ENCODE measurements at regions not wholly inside any gene's neighbourhood (a gene's known extent, or its start where the extent isn't known, plus 50 kb on each side); places are given as distances from the start of the nearest gene placed in this dataset.

- DNase-seq (ENCODE audit: low read depth, low spot score): no peak
Measured at GRCh38 chr22:27557286-27558008, 244.1 kb downstream of the MN1 start.

DNA sequence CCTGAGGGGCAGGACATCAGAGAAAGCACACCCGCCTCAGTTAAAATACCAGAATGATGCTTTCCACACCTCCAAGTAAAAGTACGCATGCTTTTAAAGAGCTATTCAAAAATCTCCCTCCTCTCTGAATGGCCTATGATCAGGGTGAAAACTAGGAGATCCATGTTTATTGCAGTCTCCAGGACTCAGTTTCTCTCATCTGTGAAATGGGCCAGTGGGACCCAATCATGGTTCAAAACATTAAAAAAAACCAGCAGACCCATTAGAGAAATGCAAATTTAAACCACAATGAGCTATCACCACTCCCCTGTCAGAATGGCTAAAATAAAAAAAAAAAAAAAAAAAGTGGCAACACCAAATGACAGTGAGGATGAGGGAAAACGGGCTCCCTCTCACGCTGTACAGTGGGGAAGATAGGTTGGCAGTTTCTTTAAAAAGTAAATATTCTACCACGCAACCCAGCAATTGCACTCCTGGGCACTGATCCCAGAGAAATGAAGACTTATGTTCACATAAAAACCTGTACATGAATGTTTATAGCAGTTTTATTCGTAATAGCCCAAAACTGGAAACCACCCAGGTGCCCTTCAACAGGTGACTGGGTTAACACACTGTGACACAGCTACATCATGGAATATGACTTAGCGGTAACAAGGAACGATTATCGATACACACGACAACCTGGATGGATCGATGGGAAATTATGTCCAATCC lies 242.7 kb downstream of the MN1 start:
- no peak for DNase-seq (ENCODE audit: low read depth, low spot score)

DNA sequence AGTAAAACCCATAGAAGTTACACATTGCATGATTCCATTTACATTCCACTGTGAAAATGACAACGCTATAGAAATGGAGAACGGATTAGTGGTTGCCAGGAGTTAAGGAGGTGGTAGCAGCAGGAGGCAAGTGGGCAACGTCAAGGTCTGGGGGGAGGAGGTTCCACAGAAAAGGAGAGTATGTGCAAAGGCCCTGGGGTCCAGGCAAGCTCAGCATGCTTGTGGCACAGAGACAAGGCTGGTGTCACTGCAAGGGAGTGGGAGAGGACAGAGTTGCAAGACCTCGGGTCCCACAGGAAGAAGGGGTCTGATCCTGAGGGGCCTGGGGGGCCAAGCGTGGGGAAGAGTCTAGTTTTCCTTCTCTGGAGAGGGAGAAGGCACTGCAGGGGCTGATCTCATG lies 240.8 kb downstream of the MN1 start:
- no peak for DNase-seq (ENCODE audit: low read depth, low spot score)

DNA sequence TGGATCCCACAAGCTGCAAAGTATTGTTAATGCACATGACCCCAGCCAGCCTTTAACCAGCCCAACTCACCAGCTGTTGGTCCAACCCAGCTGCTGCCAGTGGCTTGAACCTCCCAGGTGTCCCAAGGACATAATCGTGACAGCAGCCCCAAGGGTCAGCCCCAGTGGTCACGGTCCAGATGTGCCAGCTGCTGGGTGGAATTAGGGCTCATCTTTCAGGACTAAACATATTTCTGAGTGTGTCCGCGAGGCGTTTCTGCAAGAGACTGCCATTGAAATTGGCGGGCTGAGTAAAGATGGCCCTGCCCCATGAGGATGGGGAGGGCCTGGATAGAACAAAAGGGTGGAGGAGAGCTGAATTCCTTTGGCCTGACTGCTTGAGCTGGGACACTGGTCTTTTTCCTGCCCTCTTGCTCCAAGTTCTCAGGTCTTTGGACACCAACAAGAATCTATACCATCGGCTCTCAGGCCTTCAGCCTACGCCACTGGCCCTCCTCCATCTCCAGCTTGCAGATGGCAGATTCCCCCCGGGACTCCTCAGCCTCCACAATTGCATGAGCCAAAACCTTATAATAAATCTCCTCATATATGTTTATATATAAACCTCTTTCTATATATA lies 240.2 kb downstream of the MN1 start:
- DNase-seq (ENCODE audit: low read depth, low spot score): no peak

DNA sequence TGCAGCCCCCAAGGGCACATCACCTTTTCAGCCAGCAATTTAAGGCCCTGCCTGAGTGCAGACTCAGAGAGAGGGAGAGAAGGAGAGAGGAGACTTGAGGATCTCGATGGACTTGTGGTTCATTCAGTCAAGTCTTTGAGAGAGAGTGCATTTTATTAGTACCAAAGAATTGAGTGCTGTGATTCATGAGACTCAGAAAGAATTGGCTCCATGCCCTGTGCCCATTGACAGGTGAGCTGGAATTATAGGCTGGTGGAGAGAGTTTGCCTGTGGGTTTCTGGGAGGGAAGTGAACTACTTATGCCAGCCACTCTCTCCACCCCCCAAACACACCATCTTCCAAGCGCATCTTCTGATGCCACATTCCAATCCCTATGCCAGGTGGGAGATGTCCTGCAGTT lies 236.8 kb downstream of the MN1 start:
- DNase-seq (ENCODE audit: low read depth, low spot score): no peak

DNA sequence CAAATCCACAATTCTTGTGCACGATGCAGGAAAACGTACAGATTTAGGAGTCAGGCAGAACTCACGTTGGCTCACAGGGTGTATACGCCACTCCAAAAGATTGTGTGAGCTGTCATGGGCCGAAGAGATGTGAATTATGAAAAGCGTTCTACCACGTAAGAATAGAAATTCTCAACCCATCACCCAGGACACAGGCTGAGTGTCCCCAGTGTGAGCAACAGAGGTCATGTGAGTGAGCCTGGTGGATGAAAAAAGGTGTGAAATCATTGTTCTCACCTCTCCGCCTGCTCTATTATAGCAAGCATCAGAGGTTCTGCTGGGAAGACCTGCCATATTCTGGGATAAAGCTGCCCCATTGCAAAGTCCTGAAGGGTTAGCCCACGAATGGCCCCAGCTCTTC lies 235.0 kb downstream of the MN1 start:
- DNase-seq (ENCODE audit: low read depth, low spot score): no peak

DNA sequence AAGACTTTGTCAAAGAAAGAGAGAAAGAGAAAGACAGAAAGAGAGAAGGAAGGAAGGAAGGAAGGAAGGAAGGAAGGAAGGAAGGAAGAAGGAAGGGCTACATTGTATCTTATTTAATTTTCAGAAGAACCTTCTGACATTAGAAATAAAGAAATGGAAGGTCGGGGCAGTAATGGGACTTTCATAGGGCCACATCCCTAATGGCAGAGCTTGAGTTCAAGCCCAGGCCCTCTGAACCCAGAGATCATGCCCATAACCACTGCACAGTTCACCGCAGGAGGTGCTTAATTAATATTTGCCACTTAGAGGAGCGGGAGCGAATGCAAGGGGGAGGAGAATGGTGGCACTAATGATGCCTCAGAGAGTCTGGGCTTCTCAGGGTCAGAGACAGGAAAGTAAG lies 233.3 kb downstream of the MN1 start:
- DNase-seq (ENCODE audit: low read depth, low spot score): no peak

DNA sequence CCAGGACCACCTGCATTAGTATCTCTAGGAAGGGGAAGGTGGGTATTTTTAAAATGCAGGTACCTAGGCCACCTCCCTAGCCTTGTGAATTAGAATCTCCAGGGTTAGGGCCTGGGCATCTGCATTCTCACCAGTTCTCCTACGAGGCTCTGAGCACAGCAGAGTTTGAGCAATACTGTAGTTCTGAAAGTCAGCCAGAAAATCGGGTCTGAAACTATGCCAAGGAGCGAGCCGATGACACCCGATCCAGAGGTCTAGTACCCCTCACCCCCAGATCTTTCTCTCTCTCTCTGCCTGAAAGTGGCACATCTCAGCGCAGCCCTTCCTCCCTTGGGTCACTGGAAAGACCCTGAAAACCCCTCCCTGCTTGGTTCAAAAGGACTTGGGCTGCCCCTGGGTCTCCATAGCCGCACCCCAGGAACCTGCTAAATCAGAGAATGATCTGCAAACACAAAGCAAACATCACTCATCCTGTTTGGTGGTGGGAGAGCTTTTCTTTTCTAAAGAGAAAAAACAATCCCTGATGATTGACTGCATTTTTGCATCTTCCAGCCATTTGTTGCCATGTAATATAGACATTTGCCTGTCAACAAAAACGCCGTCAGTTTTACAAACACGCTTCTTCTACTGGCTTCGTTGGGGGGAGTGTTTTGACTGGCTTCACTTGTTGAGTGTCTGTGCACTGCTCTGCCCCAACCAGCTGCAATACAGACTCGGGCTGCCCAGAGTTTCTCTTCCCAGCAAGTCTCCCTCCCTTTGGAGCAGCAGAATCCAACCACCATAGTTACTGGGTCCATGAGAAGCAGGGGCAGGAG lies 229.9 kb downstream of the MN1 start:
- DNase-seq (ENCODE audit: low read depth, low spot score): no peak

DNA sequence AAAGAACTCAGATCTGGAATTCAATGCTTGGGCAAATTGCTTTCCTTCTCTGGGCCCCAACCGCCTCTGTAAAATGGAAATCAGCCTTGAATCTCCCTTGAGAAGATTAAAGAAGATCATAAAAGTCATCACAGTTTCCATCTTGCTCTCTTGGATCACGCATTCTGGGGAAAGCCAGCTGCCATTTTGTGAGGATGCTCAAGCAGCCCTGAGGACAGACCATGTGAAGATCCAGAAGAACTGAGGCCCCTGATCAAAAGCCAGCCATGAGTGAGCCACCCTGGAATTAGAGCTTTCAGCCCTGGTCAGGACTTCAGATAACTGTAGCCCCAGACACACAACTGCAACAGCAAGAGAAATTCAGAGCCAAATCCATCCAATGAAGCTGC lies 229.3 kb downstream of the MN1 start:
- DNase-seq (ENCODE audit: low read depth, low spot score): no peak

DNA sequence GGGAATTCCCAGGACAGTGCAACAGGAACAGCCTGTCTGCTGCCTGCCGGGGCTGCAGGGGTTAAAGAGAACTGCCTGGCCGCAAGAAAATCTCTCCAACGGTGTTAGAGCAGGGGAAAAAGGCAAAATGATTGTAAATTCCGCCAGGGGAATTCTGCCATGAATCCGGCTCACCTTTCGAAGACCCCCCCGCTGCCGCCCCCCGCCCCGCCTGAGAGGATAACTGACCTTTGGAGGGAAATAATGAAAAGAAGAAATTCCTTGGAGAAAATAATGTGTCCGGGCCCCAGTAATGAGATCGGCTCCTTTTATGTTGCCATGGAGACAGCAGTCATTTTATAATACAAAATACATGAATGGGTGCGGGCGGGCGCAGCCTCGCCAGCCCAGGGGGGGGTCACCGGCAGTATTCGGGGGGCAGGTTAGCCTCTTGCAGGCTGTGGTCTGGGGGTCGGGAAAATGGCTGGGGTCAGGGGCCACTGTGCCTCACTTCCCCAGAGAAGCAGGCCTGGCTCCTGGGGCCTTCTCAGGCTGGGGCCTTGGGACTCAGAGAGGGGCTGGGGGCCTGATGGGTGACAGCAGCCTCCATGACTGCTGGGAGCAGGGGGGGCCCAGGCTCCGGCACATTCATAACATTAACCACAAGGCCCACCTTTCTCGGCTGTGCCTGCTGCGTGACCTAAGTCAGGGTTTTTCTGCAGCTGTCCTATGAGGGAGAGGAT lies 228.1 kb downstream of the MN1 start:
- DNase-seq (ENCODE audit: low read depth, low spot score): no peak

GRCh38 chr22:27574002-27574366 lies 227.6 kb downstream of the MN1 start:
- DNase-seq (ENCODE audit: low read depth, low spot score): no peak

DNA sequence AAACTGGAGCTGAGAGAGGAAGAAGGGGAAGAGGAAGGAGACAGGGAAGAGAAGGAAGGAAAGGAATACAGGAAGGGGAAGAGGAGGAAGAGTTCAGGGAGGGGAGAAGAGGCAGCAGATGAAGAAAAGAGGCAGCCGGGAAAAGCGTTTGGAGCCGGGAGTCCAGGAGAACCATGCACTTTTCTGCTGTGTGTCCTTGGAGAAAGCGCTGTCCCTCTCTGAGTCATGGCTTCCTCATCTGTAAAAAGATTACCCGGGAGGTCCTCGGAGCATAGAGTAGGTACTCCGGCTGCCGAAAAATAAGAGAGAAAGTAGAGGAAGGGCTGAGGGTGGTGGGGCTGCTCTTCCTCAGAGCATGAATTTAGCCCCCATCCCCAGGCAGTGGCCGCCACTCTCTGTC lies 226.9 kb downstream of the MN1 start:
- DNase-seq (ENCODE audit: low read depth, low spot score): no peak

DNA sequence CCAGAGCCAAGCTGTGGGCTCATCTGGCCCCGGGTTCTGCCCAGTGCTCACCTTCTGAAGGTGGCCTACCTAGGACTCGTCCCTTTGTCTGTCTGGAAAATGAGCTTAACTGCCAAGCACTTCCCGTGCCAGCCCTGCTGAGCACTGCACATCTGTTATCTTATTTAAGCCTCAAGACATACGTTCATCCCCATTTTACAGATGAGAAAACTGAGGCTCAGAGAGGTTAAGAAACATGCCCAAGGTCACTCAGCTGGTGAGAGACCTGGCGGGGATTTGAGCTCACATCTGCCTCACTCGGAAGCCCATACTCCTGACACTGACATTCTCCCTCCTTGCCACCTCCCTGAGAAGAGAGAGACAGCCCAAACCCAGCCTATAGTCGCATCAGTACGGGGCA lies 226.2 kb downstream of the MN1 start:
- DNase-seq (ENCODE audit: low read depth, low spot score): no peak

DNA sequence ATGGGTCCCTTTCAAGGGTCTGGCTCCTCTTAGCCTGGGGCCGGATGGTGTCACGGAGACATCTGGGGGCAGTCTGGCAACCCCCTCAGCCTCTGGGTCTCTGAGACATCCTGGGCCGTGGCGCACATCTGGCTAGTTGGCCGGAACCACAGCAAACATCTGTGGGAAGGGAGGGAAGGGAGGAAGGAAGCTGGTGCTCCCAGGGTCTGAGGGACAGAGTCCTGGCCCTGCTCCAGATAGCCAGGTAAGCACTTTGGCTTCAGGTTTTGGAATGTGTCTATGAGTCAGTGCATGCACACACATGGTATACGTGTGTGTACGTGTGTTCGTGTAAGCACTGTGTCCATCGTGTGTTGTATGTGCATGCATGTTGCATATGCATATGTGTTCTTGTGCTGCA lies 225.1 kb downstream of the MN1 start:
- DNase-seq (ENCODE audit: low read depth, low spot score): no peak

DNA sequence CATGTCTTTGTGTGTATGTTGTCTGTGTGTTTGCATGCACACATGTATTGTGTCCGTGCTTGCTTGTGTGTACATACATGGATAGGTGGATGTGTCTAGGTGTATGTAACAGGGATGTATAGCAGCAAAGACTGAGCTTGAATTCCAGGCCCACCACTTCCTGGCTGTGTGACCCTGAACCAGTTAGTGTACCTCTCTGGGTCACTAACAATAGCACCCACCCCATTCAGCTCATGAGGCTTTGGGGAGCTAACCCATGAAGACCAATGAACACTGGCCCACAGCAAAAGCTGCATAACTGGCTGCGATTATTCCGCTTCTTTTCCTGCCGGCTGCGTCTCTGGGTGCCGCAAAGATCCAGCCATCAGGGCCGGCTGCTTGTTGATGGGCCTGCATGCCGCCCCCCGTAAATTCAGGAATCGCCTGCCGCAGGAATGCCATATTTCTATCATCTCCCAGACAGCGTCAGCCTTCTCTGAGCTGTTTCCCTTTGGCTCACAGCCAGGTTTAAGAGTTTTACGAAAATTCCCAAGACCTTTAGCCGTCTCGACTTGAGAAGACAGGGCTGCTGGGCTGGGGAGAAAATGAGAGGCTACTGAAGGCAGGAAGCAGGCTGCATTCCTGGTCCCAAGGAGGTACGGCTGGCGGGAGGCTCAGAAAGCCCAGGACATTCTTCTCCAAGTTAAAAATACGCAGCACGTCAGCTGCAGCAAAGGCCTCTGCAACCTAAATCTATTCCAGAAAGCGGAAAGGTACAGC lies 224.6 kb downstream of the MN1 start:
- no peak for DNase-seq (ENCODE audit: low read depth, low spot score)

DNA sequence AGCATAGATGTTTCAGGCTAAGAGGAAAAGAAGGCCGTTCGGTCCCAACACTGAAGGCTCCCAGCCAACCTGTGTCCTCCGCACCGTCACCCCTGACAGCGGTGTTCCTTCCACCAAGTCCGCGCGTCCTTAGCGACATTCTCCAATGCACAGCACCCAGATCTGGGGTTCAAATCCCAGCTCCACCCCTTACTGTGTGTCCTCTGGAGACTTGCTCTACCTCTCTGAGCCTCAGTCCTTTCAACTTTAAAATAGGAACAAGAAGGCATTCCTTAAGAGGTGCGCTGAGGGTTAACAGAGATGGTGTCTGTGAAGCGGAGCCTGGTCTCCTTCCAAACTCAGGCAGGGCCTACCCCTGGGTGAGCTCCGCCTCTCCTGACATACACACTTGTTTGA lies 224.0 kb downstream of the MN1 start:
- no peak for DNase-seq (ENCODE audit: low read depth, low spot score)

GRCh38 chr22:27578937-27579617 lies 222.5 kb downstream of the MN1 start:
- DNase-seq (ENCODE audit: low read depth, low spot score): no peak

DNA sequence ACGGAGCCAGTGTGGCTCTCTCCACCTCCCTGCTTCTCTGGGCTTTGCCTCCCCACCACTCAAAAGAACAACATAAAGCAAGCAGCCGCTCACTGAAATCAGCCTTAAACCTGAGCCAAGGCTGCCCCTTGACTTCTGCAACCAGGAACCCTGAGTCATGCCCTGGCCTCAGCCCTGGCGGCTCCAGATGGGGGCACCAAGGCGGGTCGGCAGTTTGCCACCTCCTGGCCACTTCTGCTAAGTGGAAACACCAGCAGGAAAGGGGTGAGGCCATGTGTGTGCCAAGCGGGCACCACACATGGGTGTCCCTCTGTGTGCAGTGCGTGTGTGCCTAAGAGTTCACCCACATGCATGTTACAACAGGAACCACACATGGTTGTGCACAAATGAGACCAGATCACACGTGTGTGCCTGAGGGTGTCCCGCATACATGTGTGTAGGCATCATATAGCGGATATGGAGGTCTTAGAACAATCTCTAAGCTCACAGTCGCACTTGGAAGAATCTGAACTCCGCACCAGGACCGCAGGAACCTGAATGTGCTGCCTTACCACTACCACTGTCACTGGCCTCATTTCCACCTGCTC lies 221.2 kb downstream of the MN1 start:
- no peak for DNase-seq (ENCODE audit: low read depth, low spot score)

DNA sequence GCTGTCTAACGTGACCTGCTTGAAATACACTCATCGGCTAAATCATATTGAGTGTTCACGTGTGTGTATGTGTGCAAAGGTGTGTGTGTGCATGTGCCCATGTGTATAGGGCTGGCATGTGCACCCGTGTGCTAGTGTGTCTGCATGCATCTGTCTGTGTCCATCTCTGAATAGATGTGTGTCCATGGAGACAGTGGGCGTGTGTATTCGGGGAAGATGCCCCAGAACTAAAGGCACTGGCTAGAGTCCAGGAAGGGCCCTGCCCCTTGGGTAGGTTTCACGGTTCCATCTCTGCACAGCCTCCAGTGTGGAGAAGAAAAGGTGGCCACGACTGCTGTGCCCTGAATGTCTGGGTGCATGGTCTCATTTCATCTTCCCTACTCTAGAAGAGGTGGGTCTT lies 220.3 kb downstream of the MN1 start:
- no peak for DNase-seq (ENCODE audit: low read depth, low spot score)

- DNase-seq (ENCODE audit: low read depth, low spot score): no peak
Measured at GRCh38 chr22:27581688-27582087, 219.9 kb downstream of the MN1 start.

Measured in iPS DF 19.7 (cell line).